PC-9 (cell line): ENCODE measurements at regions not wholly inside any gene's neighbourhood (a gene's known extent, or its start where the extent isn't known, plus 50 kb on each side); places are given as distances from the start of the nearest gene placed in this dataset.

Experiments used
- EZH2 ChIP-seq: fragments of 200-600 bp; sonication (generic); IDR thresholded peaks from 2 replicates; pipeline ENCODE4 v1.8.0; 2017; ENCODE audit warnings: antibody characterized with exemption, low read depth
- TF ChIP-seq, protein P1 (sequence below): fragments of 200-600 bp; sonication (generic); conservative IDR thresholded peaks from 2 replicates; pipeline ENCODE4 v1.6.1; 2017; ENCODE audit warnings: mixed run types, antibody characterized with exemption, mild to moderate bottlenecking, moderate library complexity

DNA sequence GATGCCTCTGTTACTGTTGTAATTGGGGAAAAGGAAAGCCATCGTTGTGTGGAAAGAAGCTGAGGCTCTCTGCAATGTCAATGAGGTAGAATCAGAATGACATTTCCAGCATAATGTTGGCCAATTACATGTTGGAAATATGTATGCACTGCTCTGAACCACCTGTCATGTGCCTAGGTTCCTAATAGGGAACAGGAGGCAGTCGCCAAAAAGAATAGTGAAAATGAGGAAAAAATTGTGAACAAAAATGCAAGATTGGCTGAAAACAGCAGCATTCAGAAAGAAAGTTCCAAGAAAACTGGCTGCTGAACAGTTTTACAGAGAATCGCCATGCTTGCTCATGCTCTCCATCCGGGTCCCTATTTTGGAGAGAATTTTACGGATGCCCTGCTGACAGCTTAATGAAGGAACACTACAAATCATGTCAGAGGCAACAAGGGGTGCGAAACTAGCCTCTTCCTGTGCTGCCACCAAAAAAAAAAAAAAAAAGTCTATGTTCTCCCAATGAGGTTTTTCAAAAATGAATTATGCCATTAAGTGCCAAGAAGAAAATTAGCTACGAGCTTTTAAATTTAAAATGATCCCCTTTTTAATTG is 305.9 kb upstream of the ARRDC4 start:
- TF ChIP-seq, protein P1, sequence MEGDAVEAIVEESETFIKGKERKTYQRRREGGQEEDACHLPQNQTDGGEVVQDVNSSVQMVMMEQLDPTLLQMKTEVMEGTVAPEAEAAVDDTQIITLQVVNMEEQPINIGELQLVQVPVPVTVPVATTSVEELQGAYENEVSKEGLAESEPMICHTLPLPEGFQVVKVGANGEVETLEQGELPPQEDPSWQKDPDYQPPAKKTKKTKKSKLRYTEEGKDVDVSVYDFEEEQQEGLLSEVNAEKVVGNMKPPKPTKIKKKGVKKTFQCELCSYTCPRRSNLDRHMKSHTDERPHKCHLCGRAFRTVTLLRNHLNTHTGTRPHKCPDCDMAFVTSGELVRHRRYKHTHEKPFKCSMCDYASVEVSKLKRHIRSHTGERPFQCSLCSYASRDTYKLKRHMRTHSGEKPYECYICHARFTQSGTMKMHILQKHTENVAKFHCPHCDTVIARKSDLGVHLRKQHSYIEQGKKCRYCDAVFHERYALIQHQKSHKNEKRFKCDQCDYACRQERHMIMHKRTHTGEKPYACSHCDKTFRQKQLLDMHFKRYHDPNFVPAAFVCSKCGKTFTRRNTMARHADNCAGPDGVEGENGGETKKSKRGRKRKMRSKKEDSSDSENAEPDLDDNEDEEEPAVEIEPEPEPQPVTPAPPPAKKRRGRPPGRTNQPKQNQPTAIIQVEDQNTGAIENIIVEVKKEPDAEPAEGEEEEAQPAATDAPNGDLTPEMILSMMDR, result no peak
- TF ChIP-seq EZH2, result no peak
